ENCODE measurements at regions not wholly inside any gene's neighbourhood (a gene's known extent, or its start where the extent isn't known, plus 50 kb on each side); places are given as distances from the start of the nearest gene placed in this dataset.

- no peak overlapping the region for H3K4me3 ChIP-seq (ENCODE audit: low read length)
- H3K27ac ChIP-seq (ENCODE audit: low read length) = no peak overlapping the region
- no peaks in the 10 kb centered on the region for H3K36me3 ChIP-seq (ENCODE audit: control insufficient read depth, insufficient read depth, low read length)
- no peak for DNase-seq (ENCODE audit: low read depth, low spot score)
- no peaks in the 10 kb centered on the region for H3K9me3 ChIP-seq (ENCODE audit: control insufficient read depth, insufficient read depth, low read length)
- no CpG with 5 or more reads among the region's 3 CpGs for WGBS (ENCODE audit: insufficient coverage, insufficient read length)
- H3K27me3 ChIP-seq (ENCODE audit: control insufficient read depth, insufficient read depth, low read length) = no peaks in the 10 kb centered on the region
- H3K4me1 ChIP-seq (ENCODE audit: control insufficient read depth, insufficient read depth, low read length) = no peaks in the 10 kb centered on the region
Measured at GRCh38 chr13:50609011-50609410, 234.5 kb downstream of the DLEU7 start.

GRCh38 chr13:50610238-50610637 lies 233.3 kb downstream of the DLEU7 start:
- Histone ChIP-seq H3K27me3 (ENCODE audit: control insufficient read depth, insufficient read depth, low read length) (no peaks in the 10 kb centered on the region), H3K9me3 (ENCODE audit: control insufficient read depth, insufficient read depth, low read length) (no peaks in the 10 kb centered on the region), H3K36me3 (ENCODE audit: control insufficient read depth, insufficient read depth, low read length) (no peaks in the 10 kb centered on the region), H3K27ac (ENCODE audit: low read length) (no peak overlapping the region), H3K4me3 (ENCODE audit: low read length) (no peak overlapping the region), H3K4me1 (ENCODE audit: control insufficient read depth, insufficient read depth, low read length) (no peaks in the 10 kb centered on the region)
- DNase-seq (ENCODE audit: low read depth, low spot score) = no peak
- WGBS (ENCODE audit: insufficient coverage, insufficient read length) = no CpG with 5 or more reads among the region's 2 CpGs

GRCh38 chr13:50611117-50611781 lies 232.2 kb downstream of the DLEU7 start:
- DNase-seq (ENCODE audit: low read depth, low spot score) = no peak
- no peaks in the 10 kb centered on the region for H3K36me3 ChIP-seq (ENCODE audit: control insufficient read depth, insufficient read depth, low read length)
- no peak overlapping the region for H3K4me3 ChIP-seq (ENCODE audit: low read length)
- WGBS (ENCODE audit: insufficient coverage, insufficient read length) = no CpG with 5 or more reads among the region's 5 CpGs
- no peaks in the 10 kb centered on the region for H3K27me3 ChIP-seq (ENCODE audit: control insufficient read depth, insufficient read depth, low read length)
- H3K27ac ChIP-seq (ENCODE audit: low read length) = no peak overlapping the region
- no peaks in the 10 kb centered on the region for H3K4me1 ChIP-seq (ENCODE audit: control insufficient read depth, insufficient read depth, low read length)
- H3K9me3 ChIP-seq (ENCODE audit: control insufficient read depth, insufficient read depth, low read length) = no peaks in the 10 kb centered on the region

- H3K4me1 ChIP-seq (ENCODE audit: control insufficient read depth, insufficient read depth, low read length) = no peaks in the 10 kb centered on the region
- H3K36me3 ChIP-seq (ENCODE audit: control insufficient read depth, insufficient read depth, low read length) = no peaks in the 10 kb centered on the region
- no peak overlapping the region for H3K4me3 ChIP-seq (ENCODE audit: low read length)
- DNase-seq (ENCODE audit: low read depth, low spot score) = no peak
- no peaks in the 10 kb centered on the region for H3K27me3 ChIP-seq (ENCODE audit: control insufficient read depth, insufficient read depth, low read length)
- H3K27ac ChIP-seq (ENCODE audit: low read length) = no peak overlapping the region
- no CpG with 5 or more reads among the region's 3 CpGs for WGBS (ENCODE audit: insufficient coverage, insufficient read length)
- H3K9me3 ChIP-seq (ENCODE audit: control insufficient read depth, insufficient read depth, low read length) = no peaks in the 10 kb centered on the region
Measured at GRCh38 chr13:50612717-50613116, 230.8 kb downstream of the DLEU7 start.

GRCh38 chr13:50613356-50613831 lies 230.1 kb downstream of the DLEU7 start:
- WGBS (ENCODE audit: insufficient coverage, insufficient read length) = no CpG with 5 or more reads among the region's 6 CpGs
- Histone ChIP-seq H3K4me1 (ENCODE audit: control insufficient read depth, insufficient read depth, low read length) (no peaks in the 10 kb centered on the region), H3K9me3 (ENCODE audit: control insufficient read depth, insufficient read depth, low read length) (no peaks in the 10 kb centered on the region), H3K4me3 (ENCODE audit: low read length) (no peak overlapping the region), H3K27me3 (ENCODE audit: control insufficient read depth, insufficient read depth, low read length) (no peaks in the 10 kb centered on the region), H3K27ac (ENCODE audit: low read length) (no peak overlapping the region), H3K36me3 (ENCODE audit: control insufficient read depth, insufficient read depth, low read length) (no peaks in the 10 kb centered on the region)
- DNase-seq (ENCODE audit: low read depth, low spot score) = no peak

GRCh38 chr13:50615234-50615633 lies 228.3 kb downstream of the DLEU7 start:
- H3K4me1 ChIP-seq (ENCODE audit: control insufficient read depth, insufficient read depth, low read length) = no peaks in the 10 kb centered on the region
- WGBS (ENCODE audit: insufficient coverage, insufficient read length) = no CpG with 5 or more reads among the region's 2 CpGs

GRCh38 chr13:50616101-50616500 lies 227.4 kb downstream of the DLEU7 start:
- H3K27ac ChIP-seq (ENCODE audit: low read length) = no peak overlapping the region
- H3K4me1 ChIP-seq (ENCODE audit: control insufficient read depth, insufficient read depth, low read length) = no peaks in the 10 kb centered on the region
- H3K4me3 ChIP-seq (ENCODE audit: low read length) = no peak overlapping the region
- no peak for DNase-seq (ENCODE audit: low read depth, low spot score)
- H3K27me3 ChIP-seq (ENCODE audit: control insufficient read depth, insufficient read depth, low read length) = no peaks in the 10 kb centered on the region
- no peaks in the 10 kb centered on the region for H3K9me3 ChIP-seq (ENCODE audit: control insufficient read depth, insufficient read depth, low read length)
- no CpG with 5 or more reads among the region's 2 CpGs for WGBS (ENCODE audit: insufficient coverage, insufficient read length)
- no peaks in the 10 kb centered on the region for H3K36me3 ChIP-seq (ENCODE audit: control insufficient read depth, insufficient read depth, low read length)

More at GRCh38 chr13:50615234-50615633, 228.3 kb downstream of the DLEU7 start:
- Histone ChIP-seq H3K9me3 (ENCODE audit: control insufficient read depth, insufficient read depth, low read length) (no peaks in the 10 kb centered on the region), H3K4me3 (ENCODE audit: low read length) (no peak overlapping the region), H3K36me3 (ENCODE audit: control insufficient read depth, insufficient read depth, low read length) (no peaks in the 10 kb centered on the region), H3K27me3 (ENCODE audit: control insufficient read depth, insufficient read depth, low read length) (no peaks in the 10 kb centered on the region), H3K27ac (ENCODE audit: low read length) (no peak overlapping the region)
- no peak for DNase-seq (ENCODE audit: low read depth, low spot score)

GRCh38 chr13:50617134-50617721 lies 226.3 kb downstream of the DLEU7 start:
- no peaks in the 10 kb centered on the region for H3K4me1 ChIP-seq (ENCODE audit: control insufficient read depth, insufficient read depth, low read length)
- no peak overlapping the region for H3K4me3 ChIP-seq (ENCODE audit: low read length)
- no peaks in the 10 kb centered on the region for H3K27me3 ChIP-seq (ENCODE audit: control insufficient read depth, insufficient read depth, low read length)
- H3K9me3 ChIP-seq (ENCODE audit: control insufficient read depth, insufficient read depth, low read length) = no peaks in the 10 kb centered on the region
- no peak for DNase-seq (ENCODE audit: low read depth, low spot score)
- WGBS (ENCODE audit: insufficient coverage, insufficient read length) = no CpG with 5 or more reads among the region's 3 CpGs
- no peaks in the 10 kb centered on the region for H3K36me3 ChIP-seq (ENCODE audit: control insufficient read depth, insufficient read depth, low read length)
- H3K27ac ChIP-seq (ENCODE audit: low read length) = no peak overlapping the region

- no peak overlapping the region for H3K27ac ChIP-seq (ENCODE audit: low read length)
- no CpG with 5 or more reads among the region's 3 CpGs for WGBS (ENCODE audit: insufficient coverage, insufficient read length)
Measured at GRCh38 chr13:50618206-50618605, 225.3 kb downstream of the DLEU7 start.

GRCh38 chr13:50626101-50626547 lies 217.4 kb downstream of the DLEU7 start:
- Histone ChIP-seq H3K27ac (ENCODE audit: low read length) (no peak overlapping the region), H3K9me3 (ENCODE audit: control insufficient read depth, insufficient read depth, low read length) (no peaks in the 10 kb centered on the region), H3K4me3 (ENCODE audit: low read length) (no peak overlapping the region), H3K4me1 (ENCODE audit: control insufficient read depth, insufficient read depth, low read length) (no peaks in the 10 kb centered on the region), H3K36me3 (ENCODE audit: control insufficient read depth, insufficient read depth, low read length) (no peaks in the 10 kb centered on the region), H3K27me3 (ENCODE audit: control insufficient read depth, insufficient read depth, low read length) (no peaks in the 10 kb centered on the region)
- no peak for DNase-seq (ENCODE audit: low read depth, low spot score)
- no CpG with 5 or more reads among the region's 3 CpGs for WGBS (ENCODE audit: insufficient coverage, insufficient read length)

More at GRCh38 chr13:50618206-50618605, 225.3 kb downstream of the DLEU7 start:
- Histone ChIP-seq H3K9me3 (ENCODE audit: control insufficient read depth, insufficient read depth, low read length) (no peaks in the 10 kb centered on the region), H3K4me1 (ENCODE audit: control insufficient read depth, insufficient read depth, low read length) (no peaks in the 10 kb centered on the region), H3K27me3 (ENCODE audit: control insufficient read depth, insufficient read depth, low read length) (no peaks in the 10 kb centered on the region), H3K36me3 (ENCODE audit: control insufficient read depth, insufficient read depth, low read length) (no peaks in the 10 kb centered on the region), H3K4me3 (ENCODE audit: low read length) (no peak overlapping the region)
- no peak for DNase-seq (ENCODE audit: low read depth, low spot score)

- Histone ChIP-seq H3K27ac (ENCODE audit: low read length) (no peak overlapping the region), H3K4me3 (ENCODE audit: low read length) (no peak overlapping the region), H3K36me3 (ENCODE audit: control insufficient read depth, insufficient read depth, low read length) (no peaks in the 10 kb centered on the region), H3K9me3 (ENCODE audit: control insufficient read depth, insufficient read depth, low read length) (no peaks in the 10 kb centered on the region), H3K27me3 (ENCODE audit: control insufficient read depth, insufficient read depth, low read length) (no peaks in the 10 kb centered on the region), H3K4me1 (ENCODE audit: control insufficient read depth, insufficient read depth, low read length) (no peaks in the 10 kb centered on the region)
- DNase-seq (ENCODE audit: low read depth, low spot score) = no peak
- WGBS (ENCODE audit: insufficient coverage, insufficient read length) = no CpG with 5 or more reads among the region's 1 CpG
Measured at GRCh38 chr13:50627111-50627510, 216.4 kb downstream of the DLEU7 start.

All from iPS DF 6.9 (cell line).